ENCODE measurements at regions not wholly inside any gene's neighbourhood (a gene's known extent, or its start where the extent isn't known, plus 50 kb on each side); places are given as distances from the start of the nearest gene placed in this dataset.

- no peak for TF ChIP-seq TARDBP (IDR thresholded peaks at IDR 0.05)
- TF ChIP-seq SP1 (IDR thresholded peaks at IDR 0.05), result no peak
- TF ChIP-seq ELF4 (IDR thresholded peaks at IDR 0.05), result no peak
- TF ChIP-seq FOXA1 (IDR thresholded peaks at IDR 0.05), result no peak
- no peak for TF ChIP-seq BHLHE40 (IDR thresholded peaks at IDR 0.05; ENCODE audit: borderline replicate concordance)
These were observed 169.5 kb upstream of the GDF10 start for GRCh38 chr10:47130491-47130890.

Data from HEK293T (cell line).